SK-N-SH (cell line): ENCODE measurements at regions not wholly inside any gene's neighbourhood (a gene's known extent, or its start where the extent isn't known, plus 50 kb on each side); places are given as distances from the start of the nearest gene placed in this dataset.

Source experiments
- CTCF ChIA-PET: fragments of 300-600, 350-600 bp; formaldehyde crosslinking; extraction: SDS; loops from one replicate; lab custom pipeline; 2021; lab: Yijun Ruan, JAX
- POLR2A ChIA-PET: fragments of 350-600 bp; sonication (Branson Sonifier 250); formaldehyde crosslinking; extraction: SDS; loops from one replicate; lab custom pipeline; 2020; ENCODE audit warnings: antibody characterized with exemption, inconsistent platforms; lab: Yijun Ruan, JAX
- DNase-seq: peaks from one replicate; pipeline ENCODE4 v3.0.0; 2012
- H2AFZ ChIP-seq: fragments of 200-600 bp; sonication (generic); 2 replicates; pipeline ENCODE4 v1.8.1; 2016; ENCODE audit warnings: antibody characterized with exemption, mild to moderate bottlenecking, low read depth
- H3F3A ChIP-seq: fragments of 200-600 bp; sonication (generic); replicated peaks from 2 replicates; pipeline ENCODE3; 2016; ENCODE audit warnings: antibody characterized with exemption, mild to moderate bottlenecking; ENCODE audit not compliant: insufficient read depth
- H3K27ac ChIP-seq, 2 experiments: fragments of 200-500 bp in 1 of 2; fragments of 200-600 bp in 1 of 2; sonication (Bioruptor generic) in 1 of 2; sonication (generic), shearing (Covaris generic) in 1 of 2; 2 replicates each; pipeline versions ENCODE4 v1.5.1 to v1.6.1; 2014 to 2016; ENCODE audit warnings: low read depth in 2 of 2, inconsistent platforms in 1 of 2, low read length in 1 of 2, mild to moderate bottlenecking in 1 of 2, mixed read lengths in 1 of 2
- H3K27me3 ChIP-seq: fragments of 200-600 bp; sonication (generic), shearing (Covaris generic); 2 replicates; pipeline ENCODE4 v1.6.1; 2016; ENCODE audit warnings: mixed run types; ENCODE audit not compliant: insufficient read depth
- H3K36me3 ChIP-seq, 2 experiments: fragments of 200-500 bp in 1 of 2; fragments of 200-600 bp in 1 of 2; sonication (Bioruptor generic) in 1 of 2; sonication (generic) in 1 of 2; replicated peaks in 1 of 2; 2 replicates each; pipeline versions ENCODE3 to v1.5.1; 2014 to 2016; ENCODE audit warnings: low read length in 1 of 2, mild to moderate bottlenecking in 1 of 2; ENCODE audit not compliant: insufficient read depth in 2 of 2, control insufficient read depth in 1 of 2
- H3K4me1 ChIP-seq, 2 experiments: fragments of 200-500 bp in 1 of 2; fragments of 200-600 bp in 1 of 2; sonication (Bioruptor generic) in 1 of 2; sonication (generic), shearing (Covaris generic) in 1 of 2; 2 replicates each; pipeline versions ENCODE4 v1.5.1 to v1.6.1; 2014 to 2016; ENCODE audit warnings: low read depth in 1 of 2, low read length in 1 of 2, mixed run types in 1 of 2; ENCODE audit not compliant: insufficient read depth in 2 of 2, control insufficient read depth in 1 of 2
- H3K4me2 ChIP-seq: fragments of 200-600 bp; sonication (generic), shearing (Covaris generic); 2 replicates; pipeline ENCODE4 v1.6.1; 2017; ENCODE audit warnings: mixed run types
- H3K4me3 ChIP-seq, 2 experiments: fragments of 200-500 bp in 1 of 2; fragments of 200-600 bp in 1 of 2; sonication (Bioruptor generic) in 1 of 2; sonication (generic), shearing (Covaris generic) in 1 of 2; 2 replicates each; pipeline versions ENCODE4 v1.5.1 to v1.8.1; 2014 to 2016; ENCODE audit warnings: low read depth in 2 of 2, inconsistent platforms in 1 of 2, low read length in 1 of 2, mild to moderate bottlenecking in 1 of 2, mixed read lengths in 1 of 2, moderate library complexity in 1 of 2
- H3K79me2 ChIP-seq: fragments of 200-600 bp; sonication (generic); 2 replicates; pipeline ENCODE4 v1.8.1; 2017; ENCODE audit warnings: mild to moderate bottlenecking; ENCODE audit not compliant: insufficient read depth
- H3K9ac ChIP-seq: fragments of 200-600 bp; sonication (generic); 2 replicates; pipeline ENCODE4 v1.6.1; 2017; ENCODE audit warnings: mixed run types
- H3K9me2 ChIP-seq: fragments of 200-600 bp; sonication (generic); 2 replicates; pipeline ENCODE4 v1.6.1; 2017; ENCODE audit warnings: mixed run types
- H3K9me3 ChIP-seq: fragments of 200-600 bp; sonication (generic); 2 replicates; pipeline ENCODE4 v1.6.1; 2017; ENCODE audit warnings: mixed run types, mild to moderate bottlenecking, moderate library complexity
- H4K20me1 ChIP-seq: fragments of 200-600 bp; sonication (generic); 2 replicates; pipeline ENCODE4 v1.6.1; 2017; ENCODE audit warnings: mild to moderate bottlenecking, mixed run types; ENCODE audit not compliant: insufficient read depth
- CHD2 ChIP-seq: fragments of 150-350 bp; IDR thresholded peaks from 2 replicates; pipeline ENCODE4 v1.6.1; 2018; ENCODE audit warnings: low read length; ENCODE audit not compliant: partially characterized antibody
- ELF1 ChIP-seq: IDR thresholded peaks from 2 replicates; pipeline ENCODE4 v1.4.0; 2012
- EP300 ChIP-seq, 2 experiments: IDR thresholded peaks; 2 replicates each; pipeline versions ENCODE4 v1.4.0 to v1.6.1; 2012; ENCODE audit warnings: borderline replicate concordance in 1 of 2, low read depth in 1 of 2, low read length in 1 of 2
- EZH2phosphoT487 ChIP-seq: fragments of 200-600 bp; sonication (generic); IDR thresholded peaks from 2 replicates; pipeline ENCODE4 v1.6.1; 2017; ENCODE audit warnings: low read depth, mixed run types, mild to moderate bottlenecking, antibody characterized with exemption, moderate library complexity, borderline replicate concordance
- FOSL2 ChIP-seq: IDR thresholded peaks from 2 replicates; pipeline ENCODE4 v1.4.0; 2012; ENCODE audit warnings: low read depth, mild to moderate bottlenecking, moderate library complexity, borderline replicate concordance
- FOXJ3 ChIP-seq: sonication (generic); formaldehyde crosslinking; IDR thresholded peaks from 2 replicates; pipeline ENCODE4 v1.5.1; 2020; ENCODE audit warnings: mild to moderate bottlenecking, missing genetic modification reagents
- GABPA ChIP-seq: IDR thresholded peaks from 2 replicates; pipeline ENCODE4 v1.4.0; 2012; ENCODE audit warnings: low read depth, mild to moderate bottlenecking
- JUND ChIP-seq: IDR thresholded peaks from 2 replicates; pipeline ENCODE4 v1.4.0; 2012
- MEF2A ChIP-seq: IDR thresholded peaks from 2 replicates; pipeline ENCODE4 v1.4.0; 2012; ENCODE audit warnings: low read depth, borderline replicate concordance
- NRF1 ChIP-seq: IDR thresholded peaks from 2 replicates; pipeline ENCODE4 v1.6.1; 2012; ENCODE audit warnings: low read depth, mild to moderate bottlenecking, low read length
- POLR2AphosphoS5 ChIP-seq: IDR thresholded peaks from 2 replicates; pipeline ENCODE4 v1.6.1; 2012; ENCODE audit warnings: low read depth, low read length
- RCOR1 ChIP-seq: fragments of 150-350 bp; IDR thresholded peaks from 2 replicates; pipeline ENCODE4 v1.6.1; 2017; ENCODE audit warnings: antibody characterized with exemption, low read length
- RFX5 ChIP-seq: IDR thresholded peaks from 2 replicates; pipeline ENCODE4 v1.6.1; 2012; ENCODE audit warnings: mild to moderate bottlenecking, improper control_type of control experiment, low read length
- RXRA ChIP-seq: IDR thresholded peaks from 2 replicates; pipeline ENCODE4 v1.4.0; 2012; ENCODE audit warnings: low read depth, mild to moderate bottlenecking, borderline replicate concordance
- SMC3 ChIP-seq: IDR thresholded peaks from 2 replicates; pipeline ENCODE4 v1.6.1; 2012; ENCODE audit warnings: low read depth, low read length, improper control_type of control experiment
- TAF1 ChIP-seq: IDR thresholded peaks from 2 replicates; pipeline ENCODE4 v1.6.1; 2012; ENCODE audit warnings: low read depth, mild to moderate bottlenecking, low read length, moderate library complexity, borderline replicate concordance
- USF2 ChIP-seq: fragments of 150-350 bp; IDR thresholded peaks from 2 replicates; pipeline ENCODE4 v1.6.1; 2017; ENCODE audit warnings: antibody characterized with exemption, low read length, low read depth, borderline replicate concordance
- YY1 ChIP-seq: IDR thresholded peaks from 2 replicates; pipeline ENCODE4 v1.4.0; 2012; ENCODE audit warnings: low read depth, mild to moderate bottlenecking
- WGBS: methylation state at CpG from one replicate; pipeline ENCODE4 v1.1.6; 2017; ENCODE audit warnings: low lambda C conversion rate; 5-methylcytosine and 5-hydroxymethylcytosine counted together
- TF ChIP-seq, protein P1 (sequence below): IDR thresholded peaks from 2 replicates; pipeline ENCODE4 v1.4.0; 2012; ENCODE audit warnings: low read depth, borderline replicate concordance

- Histone ChIP-seq H3K9ac (no peak overlapping the region), H3K9me2 (no peaks in the 10 kb centered on the region), H3K9me3 (no peaks in the 10 kb centered on the region), H2AFZ (no peak overlapping the region), H3K36me3 (no peaks in the 10 kb centered on the region), H3K27me3 (no peaks in the 10 kb centered on the region), H4K20me1 (no peaks in the 10 kb centered on the region), H3K4me2 (no peak overlapping the region), H3K27ac (no peak overlapping the region), H3F3A (peaks cover 8% of the 10 kb centered on the region), H3K79me2 (no peaks in the 10 kb centered on the region), H3K4me3 (no peak overlapping the region), H3K4me1 (no peaks in the 10 kb centered on the region)
- TF ChIP-seq FOXJ3 (CRISPR knock-in tag) (no peak), POLR2AphosphoS5 (no peak), ELF1 (no peak), CHD2 (no peak)
- no peak for DNase-seq
- ChIA-PET POLR2A (no interaction called here), CTCF (interaction anchor here (1.2 to 1.3 kb wide), 2 partner anchors 12 to 14 kb away, joined by 3 to 4 read pairs; no protein-coding TSS in a partner anchor)
Measured at GRCh38 chr7:19915596-19915995, 142.2 kb upstream of the TMEM196 start.

DNA sequence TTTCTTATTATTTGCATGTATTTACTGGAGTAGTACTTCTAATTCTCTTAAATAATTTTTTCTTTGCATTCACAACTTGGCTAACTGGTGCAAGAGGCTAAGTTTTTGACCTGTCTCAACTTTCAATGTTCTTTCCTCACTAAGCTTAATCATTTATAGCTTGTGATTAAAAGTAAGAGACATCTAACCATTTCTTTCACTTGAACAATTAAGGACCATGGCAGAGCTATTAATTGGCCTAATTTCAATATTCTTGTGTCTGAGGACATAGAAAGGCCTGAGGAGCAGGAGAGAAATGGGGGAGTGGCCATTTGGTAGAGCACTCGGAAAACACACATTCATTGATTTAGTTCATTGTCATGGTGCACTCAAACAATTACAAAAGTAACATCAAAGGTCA is 141.4 kb upstream of the TMEM196 start:
- TF ChIP-seq FOSL2 (no peak), ELF1 (no peak), GABPA (no peak), RFX5 (no peak), POLR2AphosphoS5 (no peak), EZH2phosphoT487 (no peak), RCOR1 (no peak), SMC3 (no peak), FOXJ3 (CRISPR knock-in tag) (no peak), MEF2A (no peak), EP300 (IDR thresholded peaks at IDR 0.05; ENCODE audit: borderline replicate concordance in 1 of 2, low read depth in 1 of 2, low read length in 1 of 2) (no peak), RXRA (no peak), NRF1 (no peak), TAF1 (no peak), JUND (no peak), YY1 (no peak), USF2 (no peak)
- TF ChIP-seq, protein P1, sequence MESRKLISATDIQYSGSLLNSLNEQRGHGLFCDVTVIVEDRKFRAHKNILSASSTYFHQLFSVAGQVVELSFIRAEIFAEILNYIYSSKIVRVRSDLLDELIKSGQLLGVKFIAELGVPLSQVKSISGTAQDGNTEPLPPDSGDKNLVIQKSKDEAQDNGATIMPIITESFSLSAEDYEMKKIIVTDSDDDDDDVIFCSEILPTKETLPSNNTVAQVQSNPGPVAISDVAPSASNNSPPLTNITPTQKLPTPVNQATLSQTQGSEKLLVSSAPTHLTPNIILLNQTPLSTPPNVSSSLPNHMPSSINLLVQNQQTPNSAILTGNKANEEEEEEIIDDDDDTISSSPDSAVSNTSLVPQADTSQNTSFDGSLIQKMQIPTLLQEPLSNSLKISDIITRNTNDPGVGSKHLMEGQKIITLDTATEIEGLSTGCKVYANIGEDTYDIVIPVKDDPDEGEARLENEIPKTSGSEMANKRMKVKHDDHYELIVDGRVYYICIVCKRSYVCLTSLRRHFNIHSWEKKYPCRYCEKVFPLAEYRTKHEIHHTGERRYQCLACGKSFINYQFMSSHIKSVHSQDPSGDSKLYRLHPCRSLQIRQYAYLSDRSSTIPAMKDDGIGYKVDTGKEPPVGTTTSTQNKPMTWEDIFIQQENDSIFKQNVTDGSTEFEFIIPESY, result no peak

More for the DNA sequence above, 141.4 kb upstream of the TMEM196 start:
- CTCF ChIA-PET, result no interaction called here
- Histone ChIP-seq H3F3A (peaks cover 7% of the 10 kb centered on the region), H3K27me3 (no peaks in the 10 kb centered on the region), H3K4me3 (no peak overlapping the region), H3K9ac (no peak overlapping the region), H4K20me1 (no peaks in the 10 kb centered on the region), H3K4me1 (no peaks in the 10 kb centered on the region), H3K9me3 (no peaks in the 10 kb centered on the region), H2AFZ (no peak overlapping the region), H3K4me2 (no peak overlapping the region), H3K27ac (no peak overlapping the region), H3K79me2 (no peaks in the 10 kb centered on the region), H3K9me2 (no peaks in the 10 kb centered on the region; the same call in 1 of the 2 replicates), H3K36me3 (no peaks in the 10 kb centered on the region)
- DNase-seq, result no peak
- POLR2A ChIA-PET, result no interaction called here
- WGBS, result 18% methylated on average over 1 of the region's 1 CpG
